NCI-H226 (cell line): ENCODE measurements at regions not wholly inside any gene's neighbourhood (a gene's known extent, or its start where the extent isn't known, plus 50 kb on each side); places are given as distances from the start of the nearest gene placed in this dataset.
"Not testable (repeated sequence)": the region's sequence is repeated elsewhere in the genome, so short reads cannot be mapped to it uniquely, and the experiment has no call there.

Source experiments
- DNase-seq: peaks from one replicate; pipeline ENCODE4 v3.0.0-alpha.2; 2015

- peak; percentile 39 for DNase-seq
Observed at GRCh38 chr11:96708219-96708878, 318.5 kb downstream of the JRKL start.

GRCh38 chr11:96713301-96713700 is 323.5 kb downstream of the JRKL start:
- DNase-seq, result no peak

- no peak for DNase-seq
Observed at GRCh38 chr11:96714689-96715088, 324.9 kb downstream of the JRKL start.

GRCh38 chr11:96715208-96715607 is 325.4 kb downstream of the JRKL start:
- DNase-seq, result no peak

GRCh38 chr11:96736601-96737000 is 346.8 kb downstream of the JRKL start:
- DNase-seq, result no peak

- no peak for DNase-seq
Observed at GRCh38 chr11:96738311-96738710, 348.5 kb downstream of the JRKL start.

GRCh38 chr11:96741068-96741467 is 351.3 kb downstream of the JRKL start:
- no peak for DNase-seq

- DNase-seq, result no peak
Observed at GRCh38 chr11:96744697-96745096, 354.9 kb downstream of the JRKL start.

GRCh38 chr11:96748639-96749370 is 359.0 kb downstream of the JRKL start:
- DNase-seq, result peak; percentile 16

- DNase-seq, result not testable (repeated sequence)
Observed at GRCh38 chr11:96751807-96752206, 362.0 kb downstream of the JRKL start.

- no peak for DNase-seq
Observed at GRCh38 chr11:96752221-96752620, 362.4 kb downstream of the JRKL start.

- no peak for DNase-seq
Observed at GRCh38 chr11:96753997-96754396, 364.2 kb downstream of the JRKL start.

GRCh38 chr11:96755209-96755608 is 365.4 kb downstream of the JRKL start:
- no peak for DNase-seq

GRCh38 chr11:96755752-96756151 is 365.9 kb downstream of the JRKL start:
- DNase-seq, result no peak

- DNase-seq, result no peak
Observed at GRCh38 chr11:96758957-96759356, 369.1 kb downstream of the JRKL start.

GRCh38 chr11:96760306-96760705 is 370.5 kb downstream of the JRKL start:
- DNase-seq, result no peak

- no peak for DNase-seq
Observed at GRCh38 chr11:96760815-96761214, 371.0 kb downstream of the JRKL start.

- DNase-seq, result no peak
Observed at GRCh38 chr11:96761451-96761850, 371.6 kb downstream of the JRKL start.

- peak; percentile 86 for DNase-seq
Observed at GRCh38 chr11:96763244-96763643, 373.4 kb downstream of the JRKL start.

- DNase-seq, result no peak
Observed at GRCh38 chr11:96778272-96778671, 388.5 kb downstream of the JRKL start.

GRCh38 chr11:96779030-96779429 is 389.2 kb downstream of the JRKL start:
- peak; percentile 4 for DNase-seq

GRCh38 chr11:96781082-96781481 is 391.3 kb downstream of the JRKL start:
- DNase-seq, result peak; percentile 67

- DNase-seq, result no peak
Observed at GRCh38 chr11:96782632-96783031, 392.8 kb downstream of the JRKL start.

GRCh38 chr11:96783311-96783710 is 393.5 kb downstream of the JRKL start:
- no peak for DNase-seq

- DNase-seq, result no peak
Observed at GRCh38 chr11:96785073-96785472, 395.3 kb downstream of the JRKL start.
